Parathyroid adenoma (tissue), 2 donors: ENCODE measurements at regions not wholly inside any gene's neighbourhood (a gene's known extent, or its start where the extent isn't known, plus 50 kb on each side); places are given as distances from the start of the nearest gene placed in this dataset.

ENCODE experiments used
- H2AFZ ChIP-seq: fragments of 300-600 bp; sonication (generic); one replicate; pipeline ENCODE4 v1.7.0; 2017; ENCODE audit warnings: antibody characterized with exemption, mild to moderate bottlenecking
- H3K27ac ChIP-seq: fragments of 300-600 bp; sonication (generic); one replicate; pipeline ENCODE4 v1.7.0; 2017
- H3K27me3 ChIP-seq: fragments of 300-600 bp; sonication (generic); one replicate; pipeline ENCODE4 v1.7.0; 2017; ENCODE audit warnings: low read length; ENCODE audit not compliant: control insufficient read depth, insufficient read depth
- H3K36me3 ChIP-seq: fragments of 300-600 bp; sonication (generic); one replicate; pipeline ENCODE4 v1.7.0; 2017; ENCODE audit warnings: low read length; ENCODE audit not compliant: control insufficient read depth, insufficient read depth
- H3K4me1 ChIP-seq: fragments of 300-600 bp; sonication (generic); one replicate; pipeline ENCODE4 v1.7.0; 2017; ENCODE audit warnings: control low read depth
- H3K4me2 ChIP-seq: fragments of 300-600 bp; sonication (generic); one replicate; pipeline ENCODE4 v1.7.0; 2017; ENCODE audit warnings: low read length
- H3K4me3 ChIP-seq: fragments of 300-600 bp; sonication (generic); one replicate; pipeline ENCODE4 v1.7.0; 2017; ENCODE audit warnings: low read depth, low read length
- H3K79me2 ChIP-seq: fragments of 300-600 bp; sonication (generic); one replicate; pipeline ENCODE4 v1.7.0; 2017; ENCODE audit warnings: control low read depth
- H3K9ac ChIP-seq: fragments of 300-600 bp; sonication (generic); one replicate; pipeline ENCODE4 v1.7.0; 2017; ENCODE audit warnings: mild to moderate bottlenecking
- H3K9me3 ChIP-seq: fragments of 300-600 bp; sonication (generic); one replicate; pipeline ENCODE4 v1.7.0; 2017; ENCODE audit warnings: low read length; ENCODE audit not compliant: control insufficient read depth
- TF ChIP-seq, protein P1 (sequence below): fragments of 300-600 bp; sonication (generic); IDR thresholded peaks from one replicate; pipeline ENCODE4 v1.7.0; 2017; ENCODE audit warnings: antibody characterized with exemption, mild to moderate bottlenecking
- donor health status: primary hyperparathyroidism.

GRCh38 chr2:6202756-6203155 is 510.6 kb downstream of the SOX11 start:
- no peak overlapping the region for H3K27ac ChIP-seq
- no peaks in the 10 kb centered on the region for H3K79me2 ChIP-seq
- H3K27me3 ChIP-seq, result no peaks in the 10 kb centered on the region
- H3K4me3 ChIP-seq, result no peak overlapping the region
- TF ChIP-seq, protein P1, sequence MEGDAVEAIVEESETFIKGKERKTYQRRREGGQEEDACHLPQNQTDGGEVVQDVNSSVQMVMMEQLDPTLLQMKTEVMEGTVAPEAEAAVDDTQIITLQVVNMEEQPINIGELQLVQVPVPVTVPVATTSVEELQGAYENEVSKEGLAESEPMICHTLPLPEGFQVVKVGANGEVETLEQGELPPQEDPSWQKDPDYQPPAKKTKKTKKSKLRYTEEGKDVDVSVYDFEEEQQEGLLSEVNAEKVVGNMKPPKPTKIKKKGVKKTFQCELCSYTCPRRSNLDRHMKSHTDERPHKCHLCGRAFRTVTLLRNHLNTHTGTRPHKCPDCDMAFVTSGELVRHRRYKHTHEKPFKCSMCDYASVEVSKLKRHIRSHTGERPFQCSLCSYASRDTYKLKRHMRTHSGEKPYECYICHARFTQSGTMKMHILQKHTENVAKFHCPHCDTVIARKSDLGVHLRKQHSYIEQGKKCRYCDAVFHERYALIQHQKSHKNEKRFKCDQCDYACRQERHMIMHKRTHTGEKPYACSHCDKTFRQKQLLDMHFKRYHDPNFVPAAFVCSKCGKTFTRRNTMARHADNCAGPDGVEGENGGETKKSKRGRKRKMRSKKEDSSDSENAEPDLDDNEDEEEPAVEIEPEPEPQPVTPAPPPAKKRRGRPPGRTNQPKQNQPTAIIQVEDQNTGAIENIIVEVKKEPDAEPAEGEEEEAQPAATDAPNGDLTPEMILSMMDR, result no peak
- H3K4me2 ChIP-seq, result no peak overlapping the region
- H3K9me3 ChIP-seq, result no peaks in the 10 kb centered on the region
- no peaks in the 10 kb centered on the region for H3K36me3 ChIP-seq
- H2AFZ ChIP-seq, result no peak overlapping the region
- H3K9ac ChIP-seq, result no peak overlapping the region
- no peaks in the 10 kb centered on the region for H3K4me1 ChIP-seq

DNA sequence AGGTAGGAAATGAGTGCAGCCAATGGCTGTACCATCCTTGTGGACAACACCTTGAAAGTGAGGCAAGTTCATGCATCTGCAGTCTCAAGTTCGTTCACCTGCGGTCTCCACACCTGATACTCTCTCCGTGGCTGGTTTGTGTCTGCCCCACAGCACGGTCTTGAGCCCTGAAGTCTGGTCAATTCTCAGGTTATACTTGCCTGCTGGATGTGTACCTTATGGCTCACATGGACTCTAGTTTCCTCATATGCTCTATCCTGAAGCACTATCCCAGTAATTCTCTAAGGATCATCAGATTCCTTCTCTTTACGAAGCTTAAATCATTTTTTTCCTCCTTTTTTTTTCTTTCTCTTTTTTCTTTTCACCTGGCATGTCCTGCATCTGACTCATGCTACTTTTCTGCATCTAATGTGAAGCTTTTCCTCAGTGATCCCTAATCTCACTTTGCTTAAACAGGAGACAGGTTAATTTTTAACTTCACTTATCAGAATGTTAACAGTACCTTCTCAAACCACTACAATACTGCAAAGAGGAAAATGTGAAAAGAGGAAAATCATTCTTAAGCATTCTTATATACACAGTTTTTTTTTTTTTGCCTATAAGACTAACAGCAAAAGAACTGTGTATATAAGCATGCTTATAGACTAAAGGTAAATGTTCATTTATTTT is 511.2 kb downstream of the SOX11 start:
- Histone ChIP-seq H3K4me2 (no peak overlapping the region), H3K36me3 (no peaks in the 10 kb centered on the region), H2AFZ (no peak overlapping the region), H3K9me3 (no peaks in the 10 kb centered on the region), H3K4me3 (no peak overlapping the region), H3K79me2 (no peaks in the 10 kb centered on the region), H3K27ac (no peak overlapping the region), H3K9ac (no peak overlapping the region), H3K4me1 (no peaks in the 10 kb centered on the region), H3K27me3 (no peaks in the 10 kb centered on the region)
- TF ChIP-seq, protein P1, result no peak

- H3K27ac ChIP-seq, result no peak overlapping the region
- H3K36me3 ChIP-seq, result no peaks in the 10 kb centered on the region
- H3K27me3 ChIP-seq, result no peaks in the 10 kb centered on the region
- H3K9ac ChIP-seq, result no peak overlapping the region
- TF ChIP-seq, protein P1, result no peak
- H3K4me1 ChIP-seq, result no peaks in the 10 kb centered on the region
- H3K79me2 ChIP-seq, result no peaks in the 10 kb centered on the region
- no peaks in the 10 kb centered on the region for H3K9me3 ChIP-seq
- H2AFZ ChIP-seq, result no peak overlapping the region
- no peak overlapping the region for H3K4me2 ChIP-seq
- H3K4me3 ChIP-seq, result no peak overlapping the region
These were observed 514.7 kb downstream of the SOX11 start for GRCh38 chr2:6206882-6207281.

GRCh38 chr2:6211236-6211635 is 519.1 kb downstream of the SOX11 start:
- H3K4me2 ChIP-seq, result no peak overlapping the region
- H3K4me3 ChIP-seq, result no peak overlapping the region

More at GRCh38 chr2:6211236-6211635, 519.1 kb downstream of the SOX11 start:
- H3K27me3 ChIP-seq, result no peaks in the 10 kb centered on the region
- H3K4me1 ChIP-seq, result no peaks in the 10 kb centered on the region
- no peak overlapping the region for H3K27ac ChIP-seq
- H3K9ac ChIP-seq, result no peak overlapping the region
- TF ChIP-seq, protein P1, result no peak
- H3K79me2 ChIP-seq, result no peaks in the 10 kb centered on the region
- H3K9me3 ChIP-seq, result no peaks in the 10 kb centered on the region
- no peak overlapping the region for H2AFZ ChIP-seq
- no peaks in the 10 kb centered on the region for H3K36me3 ChIP-seq
